AG04450 (cell line): ENCODE measurements at regions not wholly inside any gene's neighbourhood (a gene's known extent, or its start where the extent isn't known, plus 50 kb on each side); places are given as distances from the start of the nearest gene placed in this dataset.

Experiments
- CTCF ChIA-PET: fragments of 300-600, 350-600 bp; formaldehyde crosslinking; extraction: SDS; loops from one replicate; lab custom pipeline; 2022; ENCODE audit warnings: antibody characterized with exemption, inconsistent platforms; lab: Charles Lee
- POLR2A ChIA-PET: fragments of 350-600 bp; formaldehyde crosslinking; extraction: SDS; loops from one replicate; lab custom pipeline; 2021; ENCODE audit warnings: antibody characterized with exemption, inconsistent platforms; lab: Yijun Ruan, JAX
- DNase-seq: peaks from one replicate; pipeline ENCODE4 v3.0.0-alpha.2; 2011; ENCODE audit warnings: low read depth, low spot score
- H3K27ac ChIP-seq: one replicate; pipeline ENCODE4 v1.5.1; 2012; ENCODE audit warnings: low read depth, low read length, control low read depth
- H3K27me3 ChIP-seq: one replicate; pipeline ENCODE4 v1.6.0; 2012; ENCODE audit warnings: low read length; ENCODE audit not compliant: control insufficient read depth, insufficient read depth
- H3K4me3 ChIP-seq: 2 replicates; pipeline ENCODE4 v1.5.1; 2011; ENCODE audit warnings: mild to moderate bottlenecking, low read depth, low read length, control low read depth
- H3K9me3 ChIP-seq: 2 replicates; pipeline ENCODE4 v1.5.1; 2012; ENCODE audit warnings: low read length; ENCODE audit not compliant: control insufficient read depth, insufficient read depth
- CTCF ChIP-seq: IDR thresholded peaks from 2 replicates; pipeline ENCODE4 v1.5.1; 2011; ENCODE audit warnings: low read depth, low read length, control low read depth, inconsistent platforms

GRCh38 chr1:188397521-188397920, 1568.8 kb downstream of the PLA2G4A start:
- CTCF ChIA-PET: interaction anchor here (0.6 kb wide), 1 partner anchor 18 kb away, joined by 3 read pairs; no protein-coding TSS in a partner anchor
- H3K9me3 ChIP-seq: no peaks in the 10 kb centered on the region
- POLR2A ChIA-PET: no interaction called here

GRCh38 chr1:188402986-188403385, 1574.2 kb downstream of the PLA2G4A start:
- DNase-seq: no peak
- no peak for TF ChIP-seq CTCF
- H3K27me3 ChIP-seq: no peaks in the 10 kb centered on the region
- no peak overlapping the region for H3K4me3 ChIP-seq
- H3K9me3 ChIP-seq: no peaks in the 10 kb centered on the region
- H3K27ac ChIP-seq: no peak overlapping the region
- ChIA-PET CTCF (no interaction called here), POLR2A (no interaction called here)

More at GRCh38 chr1:188397521-188397920, 1568.8 kb downstream of the PLA2G4A start:
- H3K27me3 ChIP-seq: no peaks in the 10 kb centered on the region
- H3K4me3 ChIP-seq: no peak overlapping the region
- H3K27ac ChIP-seq: no peak overlapping the region
- TF ChIP-seq CTCF: no peak
- no peak for DNase-seq

- H3K27me3 ChIP-seq: no peaks in the 10 kb centered on the region
- TF ChIP-seq CTCF: no peak
- H3K9me3 ChIP-seq: no peaks in the 10 kb centered on the region
- CTCF ChIA-PET: no interaction called here
- POLR2A ChIA-PET: no interaction called here
- DNase-seq: no peak
- H3K4me3 ChIP-seq: no peak overlapping the region
- H3K27ac ChIP-seq: no peak overlapping the region
These were observed 1577.9 kb downstream of the PLA2G4A start for GRCh38 chr1:188406636-188407035.

- ChIA-PET CTCF (no interaction called here), POLR2A (no interaction called here)
- no peak for TF ChIP-seq CTCF
- no peak for DNase-seq
- no peak overlapping the region for H3K4me3 ChIP-seq
- no peak overlapping the region for H3K27ac ChIP-seq
- H3K9me3 ChIP-seq: no peaks in the 10 kb centered on the region
- H3K27me3 ChIP-seq: no peaks in the 10 kb centered on the region
These were observed 1591.4 kb downstream of the PLA2G4A start for GRCh38 chr1:188420177-188420576.

GRCh38 chr1:188423073-188423472, 1594.3 kb downstream of the PLA2G4A start:
- ChIA-PET CTCF (no interaction called here), POLR2A (interaction anchor here (0.7 kb wide), 1 partner anchor 359 kb away, joined by 6 read pairs; no protein-coding TSS in a partner anchor)

More at GRCh38 chr1:188423073-188423472, 1594.3 kb downstream of the PLA2G4A start:
- no peak for TF ChIP-seq CTCF
- Histone ChIP-seq H3K9me3 (no peaks in the 10 kb centered on the region), H3K27ac (no peak overlapping the region), H3K27me3 (no peaks in the 10 kb centered on the region), H3K4me3 (no peak overlapping the region)
- DNase-seq: no peak
